Renal cortex interstitium (tissue), 11 donors: ENCODE measurements at regions not wholly inside any gene's neighbourhood (a gene's known extent, or its start where the extent isn't known, plus 50 kb on each side); places are given as distances from the start of the nearest gene placed in this dataset.
A peak's percentile ranks its signal among the peaks of the same experiment; 100 is the strongest.

Experiments
- DNase-seq, 11 donors: peaks; one replicate each; pipeline ENCODE4 v3.0.0-alpha.2; 2013; ENCODE audit warnings: low read depth in 9 of 11, low spot score in 4 of 11; ENCODE audit errors: extremely low read depth in 1 of 11

DNA sequence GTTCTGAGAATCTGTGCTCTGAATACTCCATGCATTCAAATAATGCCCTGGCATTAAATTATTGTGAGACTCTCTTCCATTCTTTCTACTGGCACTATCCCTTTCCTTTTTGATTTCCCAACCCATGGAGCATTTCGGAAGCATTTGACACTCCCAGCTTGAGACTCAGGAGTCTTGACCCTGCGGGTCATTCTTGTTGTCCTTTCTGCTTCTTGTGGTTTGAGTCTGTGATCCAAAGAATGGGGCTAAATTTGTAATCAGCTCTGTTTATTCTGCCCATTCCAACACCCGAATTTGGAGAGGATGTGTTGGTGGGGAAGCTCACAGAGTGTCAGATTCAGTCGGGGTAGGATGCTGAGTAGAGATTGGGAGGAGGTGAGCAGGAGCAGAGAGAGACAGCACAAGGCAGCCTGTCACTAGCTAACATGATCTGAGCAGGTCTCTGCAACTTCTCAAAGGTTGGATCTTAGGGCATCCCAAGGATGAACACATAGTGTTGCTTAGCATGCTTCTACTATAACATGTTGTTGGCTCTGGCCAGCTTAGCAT lies 80.4 kb upstream of the BMPER start:
- no peak for DNase-seq

DNA sequence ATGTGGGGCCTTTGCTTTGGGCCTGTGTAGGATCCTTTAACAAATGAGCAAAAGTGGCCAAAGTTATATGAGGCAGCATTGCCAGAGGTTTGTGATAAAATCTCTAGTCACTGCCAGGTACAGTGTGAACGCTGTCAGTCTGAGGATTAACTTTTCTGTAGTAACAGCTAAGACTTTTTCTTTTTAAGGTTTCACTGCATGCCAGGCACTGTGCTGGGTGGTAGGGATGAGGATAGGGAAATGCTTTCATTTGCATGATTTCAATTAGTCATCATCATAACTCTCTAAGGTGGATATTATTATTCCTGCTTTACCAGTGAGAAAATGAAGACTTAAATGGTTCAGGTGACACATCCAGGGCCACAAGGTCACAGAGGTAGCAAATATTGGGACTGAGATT lies 79.7 kb upstream of the BMPER start:
- no peak for DNase-seq

DNA sequence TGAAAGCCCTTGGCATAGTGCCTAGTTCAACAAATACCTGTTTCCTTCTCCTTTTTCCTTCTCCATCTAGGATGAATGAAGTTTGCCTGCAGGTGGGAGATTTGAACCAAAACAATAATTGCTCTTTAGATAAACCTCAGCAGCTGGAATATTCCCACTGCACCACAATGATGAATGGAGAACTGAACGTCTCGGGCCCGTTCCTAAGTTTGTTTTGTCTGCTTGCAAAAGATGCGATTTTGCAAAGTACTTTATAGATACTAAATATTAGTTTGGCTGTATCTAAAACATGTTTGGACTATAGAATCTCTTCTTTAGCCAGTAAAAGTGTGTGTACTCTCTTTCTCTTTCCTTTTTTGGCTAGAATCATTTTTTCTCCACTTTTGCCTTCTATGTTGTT lies 75.8 kb upstream of the BMPER start:
- DNase-seq = no peak

DNA sequence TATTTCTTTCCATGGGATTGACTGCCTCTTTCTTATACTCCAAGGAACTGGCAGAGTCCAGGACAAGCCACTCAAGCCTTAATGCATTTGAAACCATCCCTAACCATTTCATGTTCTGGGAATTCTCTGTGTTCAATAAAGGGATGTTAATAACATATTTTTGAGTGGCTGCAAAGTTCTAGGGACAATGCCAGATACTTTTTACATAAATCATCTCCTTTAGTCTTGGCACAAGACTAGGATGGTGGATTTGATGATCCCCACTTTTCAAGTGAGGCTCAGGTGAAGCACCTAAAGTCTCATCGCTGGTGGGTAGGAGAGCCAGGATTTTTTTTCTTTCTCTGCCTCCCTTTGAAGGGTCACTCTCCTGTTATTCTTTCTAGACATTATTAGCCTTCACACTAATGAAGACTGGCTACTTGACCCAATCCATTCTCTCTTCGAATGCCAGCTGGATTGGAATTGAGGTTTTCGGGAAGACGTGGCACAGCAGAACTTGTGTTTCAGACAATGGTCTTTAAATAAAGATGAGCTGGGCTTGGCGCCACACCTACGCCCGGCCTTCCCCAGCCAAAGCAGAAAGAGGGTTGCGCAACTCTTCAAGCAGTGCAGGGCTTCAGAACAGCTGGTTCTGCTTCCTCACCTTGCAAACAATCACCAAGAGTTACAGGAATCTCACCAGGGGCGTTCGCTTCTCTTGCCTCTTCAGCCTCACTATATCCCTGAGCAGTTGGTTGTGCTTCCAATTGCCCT lies 73.8 kb upstream of the BMPER start:
- DNase-seq = no peak

DNA sequence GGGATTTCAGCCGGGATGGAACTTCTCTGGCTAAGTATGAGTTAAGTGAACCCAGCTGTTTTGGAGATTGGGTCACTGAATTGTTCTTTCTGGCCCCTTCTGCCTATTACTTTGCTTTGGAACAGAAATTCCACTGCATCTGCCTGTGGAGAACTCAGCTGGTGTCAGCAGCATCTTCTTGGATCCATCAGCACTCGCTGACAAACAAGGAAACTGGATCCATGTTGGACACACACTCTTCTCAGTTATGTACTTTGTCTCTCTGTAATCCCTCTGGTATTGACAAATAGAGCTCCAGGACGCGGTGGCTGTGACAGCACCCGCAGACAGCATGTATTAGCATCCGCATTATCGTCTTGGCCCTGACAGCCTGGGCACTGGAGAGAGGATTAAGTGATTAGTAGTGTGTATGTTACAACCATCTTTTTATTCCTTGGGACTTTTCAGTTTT lies 73.0 kb upstream of the BMPER start:
- DNase-seq = no peak

DNA sequence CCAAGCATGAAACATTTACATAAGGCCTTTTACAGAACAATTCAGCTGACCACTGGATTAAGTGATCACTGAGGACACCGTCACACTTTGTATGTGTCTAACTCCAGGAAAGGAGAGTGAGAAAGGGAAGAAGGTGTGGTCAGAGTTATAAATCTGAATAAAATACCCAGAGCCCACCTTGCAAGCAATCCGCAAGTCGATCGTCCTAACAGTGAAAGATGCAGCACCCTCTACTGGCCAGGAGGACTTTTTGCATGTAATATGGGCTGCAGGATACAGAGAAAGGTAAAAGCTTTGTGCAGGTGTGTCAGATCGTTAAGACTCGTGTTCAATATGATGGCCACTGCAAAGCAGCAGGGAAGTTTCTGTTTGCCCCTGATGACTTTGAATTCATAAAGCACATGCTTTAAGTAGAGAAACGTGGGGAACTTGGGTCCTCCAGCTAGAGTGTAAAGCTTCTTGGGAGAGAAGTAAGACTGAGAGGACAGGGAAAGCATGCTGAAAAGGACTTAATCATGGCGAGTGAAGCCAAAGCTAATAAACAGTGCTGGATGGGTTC lies 68.5 kb upstream of the BMPER start:
- no peak for DNase-seq

DNA sequence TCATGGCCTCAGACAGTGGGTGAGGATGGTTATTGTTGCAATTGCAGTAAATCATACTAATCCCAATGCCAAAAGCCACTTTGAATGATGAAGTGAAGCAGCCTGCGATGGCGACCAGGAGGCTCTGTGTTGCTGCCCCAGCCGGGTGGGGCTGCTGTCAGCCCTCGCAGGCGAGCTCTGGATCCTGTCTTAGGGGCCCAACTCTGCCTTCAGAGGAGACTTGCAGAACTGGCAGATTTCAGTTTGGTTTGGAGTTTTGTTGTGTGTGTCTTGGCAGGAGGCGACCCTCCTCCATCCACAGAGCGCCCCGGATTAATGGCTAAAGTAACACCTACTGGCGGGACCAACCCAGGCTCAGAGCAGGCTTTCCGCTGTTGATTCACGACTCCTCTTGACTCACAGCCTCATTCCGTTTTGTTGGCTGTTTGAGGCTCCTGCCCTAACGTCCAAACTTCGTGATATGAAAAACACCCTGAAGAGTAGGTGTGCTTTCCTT lies 67.9 kb upstream of the BMPER start:
- peak in 1 of 11 donors; percentile 5 for DNase-seq

DNA sequence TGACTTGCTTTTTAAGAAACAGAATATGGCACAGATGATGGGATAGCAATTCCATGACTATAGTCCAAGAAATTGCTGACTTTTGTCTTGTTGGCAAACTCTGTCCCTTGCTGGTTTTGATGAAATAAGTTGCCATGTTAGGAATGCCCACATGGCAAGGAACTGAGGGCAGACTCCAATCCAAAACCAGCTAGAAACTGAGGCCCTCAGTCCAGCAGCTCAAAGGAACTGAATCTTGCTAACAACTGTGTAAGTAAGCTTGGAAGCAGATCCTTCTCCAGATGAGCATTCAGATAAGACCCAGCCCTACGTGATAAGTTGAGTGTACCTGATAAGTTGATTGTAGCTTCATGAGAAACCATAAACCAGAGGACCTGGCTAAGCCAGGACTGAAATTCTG lies 64.3 kb upstream of the BMPER start:
- DNase-seq = no peak

DNA sequence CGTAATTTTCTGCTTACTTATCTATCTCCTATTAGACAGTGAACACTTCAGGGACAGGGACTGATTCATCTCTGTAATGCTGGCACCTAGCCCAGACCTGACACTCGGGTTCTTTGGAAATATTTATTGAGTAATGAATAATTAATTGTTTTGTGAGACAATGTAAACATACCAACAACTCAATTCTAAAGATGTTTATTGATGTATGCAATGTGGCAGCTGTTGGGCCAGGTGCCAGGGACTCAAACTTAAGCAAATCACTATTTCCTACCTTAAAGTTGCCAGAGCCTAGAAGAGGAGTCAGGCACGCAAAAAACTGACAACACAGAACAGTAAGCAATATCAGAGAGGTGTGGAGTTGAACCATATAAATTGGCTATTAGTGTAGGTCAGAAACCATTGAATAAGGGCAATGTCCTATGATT lies 63.6 kb upstream of the BMPER start:
- no peak for DNase-seq

DNA sequence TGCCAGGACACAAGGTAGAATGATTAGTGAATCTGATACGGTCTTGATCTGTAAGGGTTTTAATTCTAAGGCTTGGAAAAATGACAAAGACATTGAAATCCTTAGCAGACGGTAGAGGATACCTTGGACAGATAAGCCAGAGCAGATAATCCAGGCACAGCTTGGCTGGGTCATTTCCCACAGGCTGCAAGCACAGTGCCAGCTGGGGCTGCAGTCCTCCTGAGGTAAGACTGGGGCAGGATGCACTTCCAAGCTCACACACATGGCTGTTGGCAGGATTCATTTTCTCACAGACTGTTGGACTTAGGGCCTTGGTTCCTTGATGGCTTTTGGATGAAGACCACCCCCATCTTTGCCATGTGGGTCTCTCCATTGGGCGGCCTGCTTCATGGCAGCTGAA lies 63.2 kb upstream of the BMPER start:
- DNase-seq = no peak

DNA sequence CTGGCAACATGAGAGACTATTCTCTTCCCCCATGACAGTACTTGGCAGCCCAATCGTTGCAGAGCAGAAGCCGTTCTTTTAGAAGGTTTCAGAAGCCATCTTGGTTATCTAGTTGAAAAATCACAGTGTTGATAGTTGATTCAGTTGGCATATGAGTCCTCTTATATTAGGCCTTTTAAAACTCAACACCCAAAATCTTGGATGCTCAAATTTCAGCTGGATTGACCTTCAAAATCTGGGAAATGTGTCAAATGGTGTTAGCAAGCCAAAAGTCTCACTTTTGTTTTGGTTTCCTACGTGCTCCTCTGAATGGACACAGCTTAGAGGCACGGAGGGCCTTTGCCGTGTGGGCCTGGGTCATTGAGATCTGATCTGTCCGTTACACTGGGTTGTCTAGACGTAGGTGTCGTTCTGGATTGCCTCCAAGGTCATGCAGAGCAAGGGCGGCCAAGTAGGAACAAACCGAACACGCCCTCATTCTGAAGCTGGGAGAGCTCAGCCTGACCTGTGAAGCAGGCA lies 59.3 kb upstream of the BMPER start:
- no peak for DNase-seq

DNA sequence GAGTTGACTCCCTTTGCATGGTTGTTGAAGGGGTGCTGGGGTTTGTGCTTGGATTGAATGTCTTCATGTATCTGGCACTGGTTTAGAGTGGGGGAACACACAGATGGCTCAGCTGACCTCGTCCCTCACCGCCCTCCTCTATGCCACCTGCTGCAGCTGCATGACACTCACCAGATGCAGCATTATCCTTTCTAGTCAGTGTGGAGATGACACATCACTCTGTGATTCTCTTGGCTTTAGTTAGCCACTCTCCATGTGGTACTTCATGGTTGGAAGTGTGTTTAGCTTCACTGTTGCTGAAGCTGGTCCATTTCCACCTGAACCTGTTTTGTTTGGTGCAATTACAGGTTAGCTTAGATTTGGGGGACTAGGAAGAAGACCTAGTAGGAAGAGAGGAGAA lies 56.3 kb upstream of the BMPER start:
- DNase-seq = no peak

DNA sequence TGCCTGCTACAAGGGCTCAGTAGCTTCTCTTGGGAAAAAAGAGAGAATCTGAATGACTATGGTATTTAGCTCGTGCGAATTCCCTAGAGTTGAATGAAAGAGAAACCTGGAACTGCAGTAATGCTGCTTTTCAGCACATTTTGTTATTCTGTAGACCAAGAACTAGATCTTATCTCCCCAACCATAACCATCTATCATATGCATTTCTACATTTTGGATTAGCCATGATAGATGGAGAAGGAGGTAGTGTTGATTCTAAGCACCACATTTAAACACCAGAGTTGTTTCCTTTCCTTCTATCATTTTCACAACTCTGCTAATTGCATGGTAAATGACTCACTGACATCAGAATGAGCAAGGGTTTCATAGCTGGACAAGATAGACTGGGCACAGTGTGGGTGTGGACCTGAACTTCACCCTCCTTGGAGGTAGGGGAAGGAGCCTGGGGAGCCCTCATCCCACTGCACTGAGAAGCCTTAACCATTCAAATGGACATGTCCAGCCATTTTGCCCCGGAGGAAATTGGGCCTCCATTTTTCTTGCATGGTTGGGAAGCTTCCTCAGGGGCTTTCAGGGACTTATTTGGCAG lies 55.3 kb upstream of the BMPER start:
- DNase-seq = no peak

DNA sequence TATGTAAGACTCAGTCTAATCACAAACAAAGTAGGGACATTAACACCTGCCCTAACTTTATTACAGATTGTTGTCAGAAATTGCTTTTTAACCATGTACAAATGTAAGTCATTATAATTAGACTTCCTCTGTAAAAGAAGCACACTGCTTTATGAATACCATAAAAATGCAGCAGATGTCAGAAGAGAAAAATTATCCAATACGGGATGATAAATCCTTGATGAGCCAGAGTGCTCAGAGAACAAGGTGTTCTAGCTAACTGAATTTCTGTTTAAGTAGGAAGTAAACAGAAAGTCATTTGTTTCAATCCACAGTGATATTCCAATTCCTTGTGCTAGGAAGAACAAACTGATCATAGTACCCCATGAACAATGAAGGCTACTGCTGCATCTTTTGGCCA lies 54.6 kb upstream of the BMPER start:
- DNase-seq = no peak

DNA sequence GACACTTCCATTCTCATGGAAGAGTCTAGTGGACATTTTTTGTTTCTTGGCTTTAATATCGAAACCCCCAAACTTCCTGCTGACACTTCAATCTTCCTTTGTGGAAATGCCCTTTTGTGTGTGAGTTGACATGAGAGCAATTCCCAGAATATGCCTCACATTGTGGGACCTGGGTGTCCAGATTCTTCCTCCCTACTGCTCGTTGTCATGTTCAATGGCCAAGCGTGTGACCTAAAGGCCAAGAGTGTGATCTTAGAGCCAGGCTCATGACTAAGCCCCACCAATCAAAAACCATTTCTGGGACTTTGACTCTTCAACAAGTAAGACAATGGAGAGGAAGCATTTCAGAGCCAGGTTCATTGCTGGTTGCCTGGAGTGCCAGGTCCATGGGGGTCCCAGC lies 52.5 kb upstream of the BMPER start:
- DNase-seq = no peak

DNA sequence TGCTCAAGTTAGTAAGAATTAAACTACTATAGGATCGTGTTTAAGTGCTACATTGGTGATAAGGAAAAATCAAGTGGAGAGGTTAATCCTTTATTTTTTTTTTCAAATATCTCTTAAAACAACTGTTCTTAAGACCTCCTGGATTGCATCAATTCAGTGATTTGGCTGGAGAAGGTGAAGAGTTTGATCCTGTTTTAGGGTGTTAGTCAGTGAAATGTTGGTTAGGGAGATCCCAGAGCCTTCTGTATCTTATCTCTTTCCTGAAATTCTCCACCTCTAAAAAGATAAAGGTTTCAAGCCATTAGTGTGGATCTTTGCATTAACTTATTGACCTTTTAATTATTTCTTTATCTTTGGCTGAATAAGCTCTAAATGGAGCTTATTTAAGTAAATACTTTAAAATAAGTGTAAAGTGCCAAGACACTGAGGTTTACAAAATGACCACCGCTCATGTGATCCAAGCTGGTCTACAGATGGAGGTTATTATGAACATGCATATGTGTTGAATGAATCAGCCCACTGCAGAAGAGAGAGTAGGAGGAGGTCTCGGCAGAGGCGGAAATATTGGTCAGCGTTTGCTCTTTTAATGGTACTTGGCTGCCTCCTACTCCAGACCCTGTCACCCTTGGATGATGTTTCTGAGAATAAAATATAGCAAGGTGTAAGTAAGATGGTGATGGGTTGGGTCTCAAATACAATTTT lies 51.8 kb upstream of the BMPER start:
- no peak for DNase-seq

DNA sequence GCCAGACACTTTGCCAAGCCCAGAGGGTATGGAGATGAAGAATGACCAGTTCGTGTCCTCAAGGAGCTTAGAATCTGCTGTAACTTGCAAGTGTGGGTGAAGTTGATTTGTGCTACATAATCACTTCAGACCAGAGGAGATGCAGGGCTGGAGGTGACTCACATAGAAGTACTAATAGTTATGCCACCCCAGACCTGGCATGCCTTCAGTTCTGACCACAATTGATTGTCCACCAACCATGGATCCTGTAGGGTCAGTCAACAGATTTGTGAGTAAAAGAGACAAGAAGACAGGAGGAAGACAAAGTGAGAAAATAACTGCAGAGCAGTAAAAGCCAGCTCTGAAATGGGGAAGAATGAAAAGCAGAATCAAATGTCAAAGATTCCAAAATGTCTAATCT lies 51.2 kb upstream of the BMPER start:
- no peak for DNase-seq

DNA sequence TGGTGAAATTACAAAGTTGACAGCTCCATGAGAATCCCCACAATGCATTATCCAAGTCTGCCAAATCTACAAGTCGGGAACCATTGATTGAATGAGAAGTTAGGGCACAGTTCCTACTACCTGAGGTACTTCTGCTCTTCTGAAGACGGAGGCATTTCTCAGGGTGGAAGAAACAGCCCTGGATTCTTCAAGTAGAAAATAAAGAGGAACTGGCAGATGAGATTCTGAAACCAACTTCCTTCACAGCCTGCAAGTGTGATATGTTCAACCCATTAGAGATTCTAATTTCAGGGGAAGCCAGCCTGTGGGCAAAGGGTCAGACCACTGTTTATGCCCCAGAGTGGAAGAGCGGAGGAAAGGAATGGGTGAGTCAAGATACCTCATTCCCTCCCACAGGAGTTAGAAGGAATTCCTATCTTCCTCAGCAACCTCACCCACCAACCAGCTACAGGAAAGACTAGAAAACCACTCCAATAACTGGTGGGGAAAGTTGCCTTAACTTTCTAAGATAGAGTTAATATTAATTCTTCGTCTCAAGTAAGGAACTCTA lies 50.5 kb upstream of the BMPER start:
- no peak for DNase-seq
